Caco-2 (cell line): ENCODE measurements at regions not wholly inside any gene's neighbourhood (a gene's known extent, or its start where the extent isn't known, plus 50 kb on each side); places are given as distances from the start of the nearest gene placed in this dataset.

Source experiments
- BruUV-seq: library from RNA; stranded (reverse); fragments of 400-500 nt; replicated peaks from 2 replicates; lab custom pipeline; 2021; lab: Mats Ljungman, UMichigan
- CTCF ChIA-PET: fragments of 300-600 bp; sonication (Branson Sonifier 250); formaldehyde crosslinking; loops from one replicate; lab custom pipeline; 2022; ENCODE audit warnings: antibody characterized with exemption; lab: Charles Lee
- POLR2A ChIA-PET: fragments of 300-600 bp; sonication (Branson Sonifier 250); formaldehyde crosslinking; loops from one replicate; lab custom pipeline; 2022; ENCODE audit warnings: antibody characterized with exemption; lab: Charles Lee
- DNase-seq, 2 experiments: peaks; one replicate each; pipeline versions ENCODE4 v3.0.0 to v3.0.0-alpha.2; 2020 to 2022
- H3K27me3 ChIP-seq: replicated peaks from 2 replicates; pipeline ENCODE4 v1.6.0; 2011; ENCODE audit warnings: low read length; ENCODE audit not compliant: control insufficient read depth, insufficient read depth
- H3K36me3 ChIP-seq: 2 replicates; pipeline ENCODE4 v1.5.1; 2011; ENCODE audit warnings: low read length; ENCODE audit not compliant: control insufficient read depth, insufficient read depth
- H3K4me1 ChIP-seq: fragments of 250-450 bp; sonication (Bioruptor Pico); 2 replicates; pipeline ENCODE4 v1.5.1; 2020; ENCODE audit warnings: mild to moderate bottlenecking
- H3K4me3 ChIP-seq: 2 replicates; pipeline ENCODE4 v1.5.1; 2011; ENCODE audit warnings: low read depth, mild to moderate bottlenecking, control low read depth, low read length
- H3K9me3 ChIP-seq: fragments of 250-450 bp; sonication (Bioruptor Pico); 2 replicates; pipeline ENCODE4 v1.5.1; 2020; ENCODE audit warnings: mild to moderate bottlenecking, moderate library complexity
- H3K27ac Mint-ChIP-seq: one replicate; pipeline ENCODE4 v1.8.0; 2022; ENCODE audit warnings: mixed read lengths; ENCODE audit not compliant: unreplicated experiment
- H3K27me3 Mint-ChIP-seq: one replicate; pipeline ENCODE4 v1.8.0; 2022; ENCODE audit warnings: mixed read lengths; ENCODE audit not compliant: insufficient read depth, unreplicated experiment
- H3K36me3 Mint-ChIP-seq: one replicate; pipeline ENCODE4 v1.8.0; 2022; ENCODE audit warnings: mild to moderate bottlenecking, mixed read lengths; ENCODE audit not compliant: insufficient read depth, unreplicated experiment
- H3K4me1 Mint-ChIP-seq: one replicate; pipeline ENCODE4 v1.8.0; 2022; ENCODE audit warnings: low read depth, mixed read lengths; ENCODE audit not compliant: unreplicated experiment
- H3K4me3 Mint-ChIP-seq: one replicate; pipeline ENCODE4 v1.8.0; 2022; ENCODE audit warnings: mild to moderate bottlenecking, moderate library complexity, mixed read lengths; ENCODE audit not compliant: unreplicated experiment
- H3K9me3 Mint-ChIP-seq: one replicate; pipeline ENCODE4 v1.8.0; 2022; ENCODE audit warnings: mixed read lengths; ENCODE audit not compliant: unreplicated experiment
- intact Hi-C: fragments of 100-400 bp; cut with micrococcal nuclease; formaldehyde crosslinking; loops from one replicate; pipeline ENCODE4 v1.10.0; 2022; ENCODE audit not compliant: unreplicated experiment
- TF ChIP-seq, protein P1 (sequence below), 2 experiments: fragments of 200-600 bp in 1 of 2; IDR thresholded peaks; 1 replicate in 1 of 2; 2 replicates in 1 of 2; pipeline versions ENCODE4 v1.5.1 to v1.8.0; 2011 to 2022; ENCODE audit warnings: antibody characterized with exemption in 1 of 2, control low read depth in 1 of 2, inconsistent platforms in 1 of 2, low read depth in 1 of 2, low read length in 1 of 2, mild to moderate bottlenecking in 1 of 2, moderate library complexity in 1 of 2; ENCODE audit not compliant: insufficient read depth in 1 of 2, severe bottlenecking in 1 of 2, unreplicated experiment in 1 of 2

DNA sequence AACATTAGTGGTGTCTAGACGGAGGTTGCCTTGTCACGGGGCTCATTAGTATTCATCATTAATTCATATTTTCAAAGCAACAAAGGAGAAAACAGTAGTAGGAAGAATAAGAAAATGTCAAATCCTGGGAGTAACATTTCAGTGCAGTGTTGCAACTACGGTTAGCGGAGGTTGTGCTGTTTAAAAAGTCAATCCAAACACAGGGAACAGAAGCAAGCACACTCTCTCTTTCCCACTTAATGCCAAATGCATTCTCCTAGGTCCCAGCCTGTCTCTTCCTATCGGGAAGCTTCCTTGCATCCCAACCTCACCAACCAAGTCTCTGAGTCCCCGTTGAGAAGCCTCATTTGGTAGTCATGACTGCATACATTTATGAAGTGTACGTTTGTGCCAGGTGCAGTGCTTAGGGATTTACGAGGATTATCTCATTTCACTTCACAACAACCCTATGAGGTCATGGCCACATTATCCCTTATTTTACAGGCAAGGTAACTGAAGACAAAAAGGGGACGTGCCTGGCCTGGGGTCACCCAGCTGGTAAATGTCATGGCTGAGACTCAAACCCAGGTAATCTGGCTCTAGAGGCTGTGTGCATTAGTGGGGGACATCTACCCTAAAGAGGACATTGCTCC lies 283.6 kb upstream of the SALL1 start:
- H3K9me3 Mint-ChIP-seq, result no peaks in the 10 kb centered on the region

DNA sequence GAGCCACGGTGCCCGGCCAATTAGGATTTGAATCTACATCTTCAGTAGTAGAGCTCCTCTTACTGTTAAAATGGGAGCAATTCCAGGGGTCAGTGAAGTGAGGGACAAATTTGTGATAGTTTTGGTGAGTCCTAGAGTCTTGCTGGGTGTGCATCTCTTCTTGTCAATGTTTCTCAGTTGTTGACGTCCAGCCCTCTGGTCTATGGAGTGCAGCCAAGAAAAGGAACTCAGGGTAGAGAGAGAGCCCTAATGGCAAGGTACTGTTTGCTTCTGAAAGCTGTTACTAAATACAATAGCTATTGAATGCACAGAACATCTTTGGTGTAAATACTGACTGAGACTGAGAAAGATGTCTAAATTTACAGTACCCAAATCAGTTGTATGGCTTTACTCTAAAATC lies 282.5 kb upstream of the SALL1 start:
- BruUV-seq, result no TSS peak
- Mint-ChIP-seq H3K9me3 (no peaks in the 10 kb centered on the region), H3K4me1 (no peaks in the 10 kb centered on the region), H3K4me3 (no peak overlapping the region), H3K36me3 (no peaks in the 10 kb centered on the region), H3K27me3 (peaks cover 9% of the 10 kb centered on the region), H3K27ac (no peak overlapping the region)
- POLR2A ChIA-PET, result no interaction called here
- DNase-seq, result no peak
- H3K4me1 ChIP-seq, result no peaks in the 10 kb centered on the region
- H3K27me3 ChIP-seq, result no peaks in the 10 kb centered on the region; the same call in 1 of the 2 replicates
- TF ChIP-seq, protein P1, sequence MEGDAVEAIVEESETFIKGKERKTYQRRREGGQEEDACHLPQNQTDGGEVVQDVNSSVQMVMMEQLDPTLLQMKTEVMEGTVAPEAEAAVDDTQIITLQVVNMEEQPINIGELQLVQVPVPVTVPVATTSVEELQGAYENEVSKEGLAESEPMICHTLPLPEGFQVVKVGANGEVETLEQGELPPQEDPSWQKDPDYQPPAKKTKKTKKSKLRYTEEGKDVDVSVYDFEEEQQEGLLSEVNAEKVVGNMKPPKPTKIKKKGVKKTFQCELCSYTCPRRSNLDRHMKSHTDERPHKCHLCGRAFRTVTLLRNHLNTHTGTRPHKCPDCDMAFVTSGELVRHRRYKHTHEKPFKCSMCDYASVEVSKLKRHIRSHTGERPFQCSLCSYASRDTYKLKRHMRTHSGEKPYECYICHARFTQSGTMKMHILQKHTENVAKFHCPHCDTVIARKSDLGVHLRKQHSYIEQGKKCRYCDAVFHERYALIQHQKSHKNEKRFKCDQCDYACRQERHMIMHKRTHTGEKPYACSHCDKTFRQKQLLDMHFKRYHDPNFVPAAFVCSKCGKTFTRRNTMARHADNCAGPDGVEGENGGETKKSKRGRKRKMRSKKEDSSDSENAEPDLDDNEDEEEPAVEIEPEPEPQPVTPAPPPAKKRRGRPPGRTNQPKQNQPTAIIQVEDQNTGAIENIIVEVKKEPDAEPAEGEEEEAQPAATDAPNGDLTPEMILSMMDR (IDR thresholded peaks at IDR 0.05; ENCODE audit: insufficient read depth in 1 of 2, low read depth in 1 of 2, low read length in 1 of 2, severe bottlenecking in 1 of 2, unreplicated experiment in 1 of 2), result no peak
- H3K9me3 ChIP-seq, result no peaks in the 10 kb centered on the region
- intact Hi-C loops, result no loop called here
- H3K4me3 ChIP-seq, result no peak overlapping the region
- CTCF ChIA-PET, result no interaction called here
- H3K36me3 ChIP-seq, result no peaks in the 10 kb centered on the region

More for the DNA sequence above, 283.6 kb upstream of the SALL1 start:
- H3K4me1 Mint-ChIP-seq, result no peaks in the 10 kb centered on the region
- peaks cover 9% of the 10 kb centered on the region for H3K27me3 Mint-ChIP-seq
- no peak for DNase-seq
- H3K27me3 ChIP-seq, result no peaks in the 10 kb centered on the region
- no peak overlapping the region for H3K4me3 Mint-ChIP-seq
- H3K36me3 ChIP-seq, result no peaks in the 10 kb centered on the region
- TF ChIP-seq, protein P1 (IDR thresholded peaks at IDR 0.05; ENCODE audit: insufficient read depth in 1 of 2, low read depth in 1 of 2, low read length in 1 of 2, severe bottlenecking in 1 of 2, unreplicated experiment in 1 of 2), result no peak
- H3K4me3 ChIP-seq, result no peak overlapping the region
- no TSS peak for BruUV-seq
- H3K27ac Mint-ChIP-seq, result no peak overlapping the region
- no peaks in the 10 kb centered on the region for H3K9me3 ChIP-seq
- H3K4me1 ChIP-seq, result no peaks in the 10 kb centered on the region
- POLR2A ChIA-PET, result no interaction called here
- no peaks in the 10 kb centered on the region for H3K36me3 Mint-ChIP-seq
- intact Hi-C loops, result no loop called here
- CTCF ChIA-PET, result no interaction called here

DNA sequence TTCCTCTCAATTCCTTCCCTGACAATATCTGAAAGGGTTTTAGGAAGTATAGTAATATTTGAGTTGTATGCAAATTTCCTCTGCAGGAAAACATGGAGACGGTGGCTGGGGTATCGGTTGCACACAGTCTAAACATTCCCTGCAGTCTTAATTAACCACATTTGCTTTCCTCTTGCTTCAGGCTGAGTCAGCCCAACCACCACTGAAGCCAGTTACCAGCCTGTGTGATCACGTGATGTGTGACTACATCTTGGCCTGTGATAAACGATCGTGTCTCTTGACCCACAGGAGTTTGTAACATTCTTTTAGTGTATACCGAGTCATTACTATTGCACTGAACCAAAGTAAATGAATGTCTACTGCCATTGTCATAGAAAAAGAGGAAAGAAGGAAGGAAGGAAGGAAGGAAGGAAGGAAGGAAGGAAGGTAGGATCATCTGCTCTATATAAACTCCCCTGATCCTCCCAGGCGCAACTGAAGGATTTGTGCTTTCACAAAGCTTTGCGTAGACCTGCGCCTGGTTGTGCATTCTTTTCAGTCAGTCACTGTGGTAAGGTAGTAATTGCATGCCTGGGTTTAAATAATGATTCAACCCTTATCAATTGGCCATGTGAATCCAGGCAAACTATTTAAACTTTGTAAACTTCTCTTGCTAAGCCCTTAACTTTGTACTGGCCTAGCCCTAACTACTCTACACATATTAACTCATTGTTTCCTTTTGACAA lies 280.6 kb upstream of the SALL1 start:
- ChIA-PET POLR2A (no interaction called here), CTCF (no interaction called here)
- Histone ChIP-seq H3K4me3 (no peak overlapping the region), H3K27me3 (no peaks in the 10 kb centered on the region; the same call in 1 of the 2 replicates), H3K4me1 (no peaks in the 10 kb centered on the region), H3K9me3 (no peaks in the 10 kb centered on the region), H3K36me3 (no peaks in the 10 kb centered on the region)
- no peaks in the 10 kb centered on the region for H3K36me3 Mint-ChIP-seq
- H3K4me3 Mint-ChIP-seq, result no peak overlapping the region
- no TSS peak for BruUV-seq
- no peaks in the 10 kb centered on the region for H3K4me1 Mint-ChIP-seq
- peaks cover 14% of the 10 kb centered on the region for H3K27me3 Mint-ChIP-seq
- no peak for DNase-seq
- intact Hi-C loops, result no loop called here
- TF ChIP-seq, protein P1 (IDR thresholded peaks at IDR 0.05; ENCODE audit: insufficient read depth in 1 of 2, low read depth in 1 of 2, low read length in 1 of 2, severe bottlenecking in 1 of 2, unreplicated experiment in 1 of 2), result no peak
- H3K27ac Mint-ChIP-seq, result no peak overlapping the region
- H3K9me3 Mint-ChIP-seq, result no peaks in the 10 kb centered on the region
